Activated naive CD4-positive, alpha-beta T cell (primary cell): ENCODE measurements at regions not wholly inside any gene's neighbourhood (a gene's known extent, or its start where the extent isn't known, plus 50 kb on each side); places are given as distances from the start of the nearest gene placed in this dataset.

Experiments
- DNase-seq, 4 experiments: peaks; one replicate each; lab custom pipeline; 2025; lab: John Stamatoyannopoulos, UW

DNA sequence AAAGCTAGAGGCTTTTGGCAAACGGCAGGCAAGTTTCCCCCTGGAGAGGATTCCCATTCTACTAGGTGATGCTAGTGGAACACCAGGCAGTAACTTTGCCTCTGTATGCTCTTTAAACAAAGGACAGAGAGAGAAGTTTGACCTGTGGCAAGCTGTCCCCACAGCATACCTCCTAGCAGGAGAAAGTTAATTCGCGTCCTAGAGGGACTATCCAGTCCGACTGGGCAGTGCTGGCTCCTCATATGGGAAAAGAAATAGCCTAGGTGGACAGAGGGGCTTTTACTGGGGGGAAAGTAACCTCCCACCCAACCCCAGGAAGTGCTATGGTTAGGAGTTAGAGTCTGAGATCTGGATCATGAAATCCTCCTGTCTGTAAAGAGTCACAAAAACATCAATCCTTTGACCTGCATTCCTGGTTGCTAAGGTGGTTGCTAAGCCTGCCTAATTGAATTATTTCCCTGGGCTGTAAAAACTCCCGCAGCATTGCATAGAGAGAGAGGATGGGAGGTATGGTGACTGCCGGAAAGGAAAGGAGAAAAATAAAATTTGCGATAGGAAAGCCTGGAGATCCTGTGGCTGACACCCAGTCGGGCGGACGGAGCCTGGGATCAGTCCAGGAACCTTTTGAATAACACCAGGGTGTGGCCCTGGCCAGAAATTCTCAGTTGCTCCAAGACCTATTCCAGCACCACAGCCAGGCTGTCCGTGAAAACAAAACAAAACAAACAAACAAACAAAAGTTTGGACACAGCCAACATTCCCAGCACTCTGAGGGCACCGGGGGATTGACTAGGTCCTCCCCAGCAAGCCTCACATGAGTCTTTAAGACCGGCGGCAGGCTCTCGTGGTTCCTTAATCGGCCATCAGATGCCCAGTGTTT is 67.7 kb upstream of the ATP11B start:
- DNase-seq = no peak

DNA sequence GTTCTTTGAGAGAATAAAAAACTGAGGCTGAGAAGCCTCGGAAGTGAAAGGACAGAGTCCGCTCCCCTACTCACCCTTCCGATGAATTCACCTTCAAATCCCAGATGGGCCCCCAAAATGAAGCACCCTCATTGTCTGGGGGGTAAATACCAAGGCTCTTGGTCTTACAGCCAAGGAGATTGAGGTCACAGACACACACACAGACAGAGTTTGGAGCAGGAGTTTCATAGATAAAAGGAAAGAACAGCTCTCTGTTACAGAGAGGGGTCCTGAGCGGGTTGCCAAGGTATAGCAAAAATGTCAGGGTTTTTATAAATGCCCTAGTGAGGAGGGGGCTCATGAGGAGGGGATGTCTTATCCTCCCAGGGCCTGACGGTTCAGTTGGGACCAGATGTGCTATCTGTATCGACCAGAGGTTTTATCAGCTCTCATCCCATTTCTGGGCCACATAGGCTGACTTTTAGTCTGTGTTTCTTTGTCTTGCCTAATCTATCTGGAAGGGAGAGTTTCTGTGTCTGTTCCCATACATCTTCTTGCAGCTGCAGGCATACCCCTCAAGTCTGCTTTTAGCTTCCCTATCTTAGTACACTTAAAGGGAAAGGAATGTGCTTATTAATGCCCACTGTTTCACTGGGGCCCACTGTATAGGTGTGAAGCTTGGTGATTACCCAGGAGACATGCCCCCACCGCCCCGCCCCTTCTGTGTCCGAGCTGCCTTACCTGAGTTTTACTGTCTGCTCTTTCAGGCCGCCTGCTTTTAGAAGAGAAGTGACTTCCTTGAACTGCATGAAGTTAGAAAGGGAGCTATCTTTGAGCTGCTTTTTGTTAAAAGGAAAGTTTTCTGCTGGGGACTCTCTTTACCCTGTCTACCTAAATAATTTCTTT is 66.8 kb upstream of the ATP11B start:
- no peak for DNase-seq

- no peak for DNase-seq
These were observed 65.1 kb upstream of the ATP11B start for GRCh38 chr3:182728238-182728637.

GRCh38 chr3:182729903-182730674 is 63.2 kb upstream of the ATP11B start:
- DNase-seq = no peak

DNA sequence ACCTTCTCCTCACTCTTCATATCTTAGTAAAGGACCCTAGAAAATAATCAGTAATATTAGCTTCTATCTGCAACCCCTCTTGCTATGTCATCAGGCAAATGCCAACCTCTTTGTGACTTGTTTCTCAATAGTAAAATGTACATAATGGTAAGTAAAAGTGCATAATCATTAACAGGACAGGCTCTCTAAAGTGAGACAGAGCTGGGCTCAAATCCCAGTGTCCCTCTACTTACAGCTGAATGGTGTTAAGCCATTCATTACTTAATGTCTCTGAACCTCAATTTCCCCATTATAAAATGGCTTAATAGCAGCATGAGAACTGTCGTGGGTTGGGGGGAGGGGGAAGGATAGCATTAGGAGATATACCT is 62.6 kb upstream of the ATP11B start:
- no peak for DNase-seq

GRCh38 chr3:182731764-182732163 is 61.5 kb upstream of the ATP11B start:
- no peak for DNase-seq

GRCh38 chr3:182732232-182733015 is 60.9 kb upstream of the ATP11B start:
- DNase-seq = no peak

- DNase-seq = no peak
These were observed 57.6 kb upstream of the ATP11B start for GRCh38 chr3:182735672-182736071.

DNA sequence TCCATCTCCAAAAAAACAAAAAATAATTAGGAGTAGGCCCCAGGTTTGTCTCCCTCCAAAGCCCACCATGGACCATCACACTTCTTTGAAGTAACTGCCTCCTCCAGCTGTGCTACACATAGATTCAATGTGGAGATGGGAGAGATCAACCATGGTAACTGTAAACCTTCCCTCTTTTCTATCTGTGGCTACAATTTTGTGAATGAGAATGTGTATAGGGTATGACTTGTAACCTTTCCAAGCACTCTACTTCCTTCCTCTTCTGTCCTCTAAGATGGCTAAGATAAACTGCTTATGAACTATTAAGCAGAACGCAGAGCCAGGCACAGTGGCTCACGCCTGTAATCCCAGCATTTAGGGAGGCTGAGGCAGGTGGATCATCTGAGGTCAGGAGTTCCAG is 55.5 kb upstream of the ATP11B start:
- DNase-seq = no peak

DNA sequence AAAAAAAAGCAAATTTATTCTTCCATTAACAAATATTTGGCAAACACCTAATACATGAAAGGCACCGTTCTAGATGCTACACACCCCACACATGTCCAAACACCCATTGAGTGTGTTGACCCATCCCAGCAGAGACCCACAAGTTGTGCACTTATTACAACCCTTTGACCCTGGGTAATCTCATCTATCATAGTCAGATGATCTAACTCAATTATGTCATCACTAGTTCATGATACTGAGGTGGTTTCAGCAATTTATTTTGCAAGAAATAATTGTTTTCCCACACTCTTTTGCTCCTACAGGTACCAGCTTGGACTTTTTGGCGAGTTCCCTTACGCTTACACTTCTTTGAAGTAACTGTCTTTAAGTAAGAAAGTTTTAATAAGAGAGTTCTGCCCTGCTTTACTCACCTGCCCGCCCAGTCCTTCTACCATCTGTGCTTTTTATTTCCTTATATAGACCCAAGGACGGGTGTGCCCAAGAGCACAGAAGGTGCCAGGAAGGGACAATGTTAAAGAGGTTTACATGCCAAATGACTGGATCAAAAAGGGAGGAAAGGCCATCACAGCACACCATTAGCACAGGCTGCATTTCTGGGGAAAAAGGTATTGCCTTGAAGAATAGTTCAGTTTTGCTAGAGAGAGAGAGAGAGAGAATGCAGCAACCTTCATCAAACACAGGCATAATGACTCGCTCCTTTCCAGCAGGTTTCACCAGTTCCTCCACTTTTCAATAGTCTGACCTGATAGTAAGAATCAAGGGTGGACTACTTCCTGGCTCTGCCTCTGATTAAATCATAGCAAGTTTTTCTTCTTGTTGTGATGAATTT is 54.5 kb upstream of the ATP11B start:
- DNase-seq = no peak

GRCh38 chr3:182739619-182740018 is 53.7 kb upstream of the ATP11B start:
- DNase-seq = no peak

GRCh38 chr3:182740710-182741109 is 52.6 kb upstream of the ATP11B start:
- no peak for DNase-seq

DNA sequence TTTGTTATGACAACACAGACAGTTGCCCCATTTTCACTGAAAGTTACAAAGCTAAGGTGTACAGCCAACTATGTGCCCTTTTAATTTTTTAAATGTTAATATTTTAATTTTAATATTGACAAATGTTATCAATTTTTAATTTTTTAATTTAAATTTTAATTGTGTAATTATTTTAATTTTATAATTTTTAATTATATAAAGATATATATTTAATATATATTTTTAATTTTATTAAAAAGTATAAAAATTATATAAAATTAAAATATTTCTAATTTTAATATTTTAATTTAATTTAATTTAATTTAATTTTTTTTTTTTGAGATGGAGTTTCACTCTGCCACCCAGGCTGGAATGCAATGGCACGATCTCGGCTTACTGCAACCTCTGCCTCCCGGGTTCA is 52.1 kb upstream of the ATP11B start:
- no peak for DNase-seq
